Tibial nerve (tissue), 4 donors: ENCODE measurements at regions not wholly inside any gene's neighbourhood (a gene's known extent, or its start where the extent isn't known, plus 50 kb on each side); places are given as distances from the start of the nearest gene placed in this dataset.

Experiments
- DNase-seq, 2 donors: peaks; one replicate each; pipeline ENCODE4 v3.0.0-alpha.2; 2019; ENCODE audit warnings: low spot score in 2 of 2
- H3K27ac ChIP-seq, 4 donors: fragments of 200-600 bp; sonication (generic) in 3 of 4; one replicate each; pipeline ENCODE4 v1.5.1; 2017 to 2019; ENCODE audit warnings: mild to moderate bottlenecking in 1 of 4
- H3K27me3 ChIP-seq, 2 donors: fragments of 200-600 bp; sonication (generic) in 1 of 2; one replicate each; pipeline versions ENCODE4 v1.5.1 to v1.6.0; 2017 to 2019
- H3K36me3 ChIP-seq, 3 donors: fragments of 200-600 bp; sonication (generic); one replicate each; pipeline ENCODE4 v1.5.1; 2018 to 2019
- H3K4me1 ChIP-seq, 4 donors: fragments of 200-600 bp; sonication (generic) in 3 of 4; one replicate each; pipeline ENCODE4 v1.5.1; 2017 to 2019
- H3K4me3 ChIP-seq, 4 donors: fragments of 200-600 bp; sonication (generic) in 3 of 4; one replicate each; pipeline ENCODE4 v1.5.1; 2017 to 2019; ENCODE audit warnings: mild to moderate bottlenecking in 1 of 4, moderate library complexity in 1 of 4
- H3K9me3 ChIP-seq, 4 donors: fragments of 200-600 bp; sonication (generic) in 3 of 4; one replicate each; pipeline ENCODE4 v1.5.1; 2017 to 2019
- CTCF ChIP-seq, 5 experiments: fragments of 200-600 bp in 3 of 5; fragments of 450-650 bp in 2 of 5; sonication (generic) in 3 of 5; IDR thresholded peaks; one replicate each; pipeline ENCODE4 v1.5.1; 2016 to 2019; ENCODE audit warnings: antibody characterized with exemption in 5 of 5, mild to moderate bottlenecking in 3 of 5, moderate library complexity in 2 of 5
- EP300 ChIP-seq, 2 donors: sonication (generic); formaldehyde crosslinking; IDR thresholded peaks; one replicate each; pipeline ENCODE4 v1.6.1; 2017; ENCODE audit warnings: antibody characterized with exemption in 2 of 2, mild to moderate bottlenecking in 1 of 2
- POLR2A ChIP-seq, 2 donors: fragments of 450-650 bp; IDR thresholded peaks; one replicate each; pipeline ENCODE4 v1.6.1; 2017; ENCODE audit warnings: antibody characterized with exemption in 2 of 2, mild to moderate bottlenecking in 2 of 2, moderate library complexity in 2 of 2
- WGBS, 2 donors: methylation state at CpG; one replicate each; pipeline ENCODE4 v1.1.5; 2018; 5-methylcytosine and 5-hydroxymethylcytosine counted together

GRCh38 chr7:96479015-96479645 lies 157.2 kb upstream of the SLC25A13 start:
- TF ChIP-seq CTCF (IDR thresholded peaks at IDR 0.05) (no peak), POLR2A (IDR thresholded peaks at IDR 0.05) (no peak), EP300 (IDR thresholded peaks at IDR 0.05) (no peak)
- WGBS, 2 donors: 34 to 36% methylated on average over 4 of the region's 4 CpGs
- Histone ChIP-seq H3K4me3 (peak overlapping the region in 1 of 4 donors; percentile 17), H3K27me3 (no peaks in the 10 kb centered on the region), H3K27ac (peak overlapping the region in 2 of 4 donors; percentile 15 to 66), H3K9me3 (no peaks in the 10 kb centered on the region), H3K4me1 (peaks cover 0 to 9% (median 0%) of the 10 kb centered on the region in 4 donors), H3K36me3 (no peaks in the 10 kb centered on the region)
- DNase-seq: no peak

- Histone ChIP-seq H3K9me3 (no peaks in the 10 kb centered on the region), H3K36me3 (no peaks in the 10 kb centered on the region), H3K27ac (no peak overlapping the region), H3K4me1 (no peaks in the 10 kb centered on the region), H3K27me3 (no peaks in the 10 kb centered on the region), H3K4me3 (no peak overlapping the region)
- TF ChIP-seq EP300 (IDR thresholded peaks at IDR 0.05) (no peak), CTCF (IDR thresholded peaks at IDR 0.05) (no peak), POLR2A (IDR thresholded peaks at IDR 0.05) (no peak)
- DNase-seq: no peak
- 77 to 84% methylated on average over 1 of the region's 1 CpG for WGBS, 2 donors
Observed at GRCh38 chr7:96471606-96472005, 149.7 kb upstream of the SLC25A13 start.

GRCh38 chr7:96452146-96452545 lies 130.2 kb upstream of the SLC25A13 start:
- Histone ChIP-seq H3K36me3 (no peaks in the 10 kb centered on the region), H3K4me1 (no peaks in the 10 kb centered on the region), H3K4me3 (no peak overlapping the region), H3K27me3 (no peaks in the 10 kb centered on the region), H3K27ac (no peak overlapping the region), H3K9me3 (no peaks in the 10 kb centered on the region)
- 71 to 84% methylated on average over 2 of the region's 2 CpGs for whole genome bisulfite sequencing, 2 donors
- DNase-seq: no peak
- TF ChIP-seq POLR2A (IDR thresholded peaks at IDR 0.05): no peak
- TF ChIP-seq EP300 (IDR thresholded peaks at IDR 0.05): no peak
- no peak for TF ChIP-seq CTCF (IDR thresholded peaks at IDR 0.05)

- Histone ChIP-seq H3K4me1 (no peaks in the 10 kb centered on the region), H3K36me3 (no peaks in the 10 kb centered on the region), H3K27ac (no peak overlapping the region), H3K9me3 (no peaks in the 10 kb centered on the region), H3K27me3 (no peaks in the 10 kb centered on the region), H3K4me3 (no peak overlapping the region)
- TF ChIP-seq EP300 (IDR thresholded peaks at IDR 0.05) (no peak), CTCF (IDR thresholded peaks at IDR 0.05) (no peak), POLR2A (IDR thresholded peaks at IDR 0.05) (no peak)
- WGBS, 2 donors: 76 to 88% methylated on average over 4 of the region's 4 CpGs
- no peak for DNase-seq
Observed at GRCh38 chr7:96449094-96449493, 127.2 kb upstream of the SLC25A13 start.

GRCh38 chr7:96447109-96447645 lies 125.3 kb upstream of the SLC25A13 start:
- Histone ChIP-seq H3K9me3 (no peaks in the 10 kb centered on the region), H3K27me3 (no peaks in the 10 kb centered on the region), H3K4me1 (no peaks in the 10 kb centered on the region), H3K27ac (no peak overlapping the region), H3K4me3 (no peak overlapping the region), H3K36me3 (no peaks in the 10 kb centered on the region)
- 61 to 62% methylated on average over 5 of the region's 5 CpGs for WGBS, 2 donors
- TF ChIP-seq POLR2A (IDR thresholded peaks at IDR 0.05) (no peak), CTCF (IDR thresholded peaks at IDR 0.05) (no peak), EP300 (IDR thresholded peaks at IDR 0.05) (no peak)
- no peak for DNase-seq
